NCI-H2107 (cell line): ENCODE measurements at regions not wholly inside any gene's neighbourhood (a gene's known extent, or its start where the extent isn't known, plus 50 kb on each side); places are given as distances from the start of the nearest gene placed in this dataset.
"Not testable (repeated sequence)": the region's sequence is repeated elsewhere in the genome, so short reads cannot be mapped to it uniquely, and the experiment has no call there.

Experiments used
- DNase-seq: peaks from one replicate; lab custom pipeline; 2025; lab: John Stamatoyannopoulos, UW

- no peak for DNase-seq
These were observed 149.1 kb downstream of the NFKBIZ start for GRCh38 chr3:101998256-101998926.

DNA sequence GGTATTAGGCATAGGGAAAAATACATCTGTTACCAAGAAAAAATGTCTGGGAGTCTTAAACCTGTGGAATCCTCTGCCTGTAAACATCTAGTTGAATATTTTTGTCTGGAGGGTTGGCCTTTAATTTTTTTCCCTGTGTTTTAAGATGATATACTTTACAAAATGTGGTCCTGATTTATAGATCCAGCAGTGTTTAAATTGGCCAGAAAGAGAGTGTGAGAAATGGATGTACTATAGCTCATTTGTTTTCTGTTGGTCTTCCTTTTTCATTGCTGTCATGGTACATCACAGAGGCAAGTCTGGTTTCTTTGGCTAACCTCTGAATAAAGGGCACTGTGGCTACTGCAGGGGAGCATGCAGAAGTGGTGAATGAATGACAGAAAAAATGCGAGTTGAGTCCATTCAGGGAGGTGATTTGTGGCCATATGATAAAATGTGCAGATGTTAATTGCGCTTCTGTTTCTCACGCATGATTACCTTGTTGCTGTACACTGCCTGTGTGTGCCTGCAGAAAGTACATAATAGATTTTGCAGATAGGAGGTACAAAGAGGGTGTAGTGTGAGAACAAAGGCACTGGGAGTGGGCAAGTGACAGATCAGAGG lies 150.0 kb downstream of the NFKBIZ start:
- no peak for DNase-seq

DNA sequence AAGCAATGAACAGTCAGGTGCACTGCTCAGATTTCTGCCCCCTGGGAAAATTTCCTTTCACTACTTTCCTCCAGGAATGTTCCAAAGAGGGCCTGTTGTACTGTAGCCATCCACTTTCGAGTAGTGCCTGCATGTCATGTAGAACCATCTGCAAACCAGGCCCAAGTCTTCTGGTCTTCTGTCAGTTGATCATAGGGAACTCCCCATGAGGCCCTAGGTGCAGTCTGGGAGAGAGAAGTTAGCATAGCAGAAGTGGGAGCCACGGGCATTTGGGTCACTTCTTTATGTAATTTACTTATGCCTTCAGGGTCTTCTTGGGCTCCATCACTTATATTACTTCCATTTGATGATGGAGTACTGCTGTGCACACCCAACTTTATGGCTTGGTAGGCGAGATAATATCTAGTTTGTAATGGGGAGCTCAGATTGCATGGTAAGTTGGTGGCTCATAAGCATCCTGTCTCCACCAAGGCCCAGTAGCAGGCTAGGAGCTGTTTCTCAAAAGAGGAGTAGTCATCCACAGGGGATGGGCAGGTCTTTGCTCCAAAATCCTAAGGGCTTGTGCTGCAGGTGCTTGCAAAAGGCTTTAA lies 151.4 kb downstream of the NFKBIZ start:
- DNase-seq: no peak

DNA sequence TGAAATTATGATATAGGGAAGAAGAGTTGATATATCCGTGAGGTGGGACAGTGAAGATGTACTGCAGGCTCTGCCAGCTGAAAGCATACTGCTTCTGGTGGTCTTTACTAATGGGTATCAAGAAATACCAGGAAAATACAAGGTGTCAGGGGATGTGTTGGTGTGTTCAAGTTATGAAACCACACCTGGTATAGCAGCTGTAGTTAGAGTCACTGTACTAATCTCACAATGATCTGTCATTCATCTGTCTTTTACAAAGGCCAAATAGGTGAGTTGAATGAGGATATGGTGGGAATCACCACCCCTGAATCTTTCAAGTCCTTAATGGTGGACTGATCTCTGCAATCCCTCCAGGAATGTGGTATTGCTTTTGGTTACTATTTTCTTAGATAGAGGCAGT lies 152.7 kb downstream of the NFKBIZ start:
- DNase-seq: no peak

DNA sequence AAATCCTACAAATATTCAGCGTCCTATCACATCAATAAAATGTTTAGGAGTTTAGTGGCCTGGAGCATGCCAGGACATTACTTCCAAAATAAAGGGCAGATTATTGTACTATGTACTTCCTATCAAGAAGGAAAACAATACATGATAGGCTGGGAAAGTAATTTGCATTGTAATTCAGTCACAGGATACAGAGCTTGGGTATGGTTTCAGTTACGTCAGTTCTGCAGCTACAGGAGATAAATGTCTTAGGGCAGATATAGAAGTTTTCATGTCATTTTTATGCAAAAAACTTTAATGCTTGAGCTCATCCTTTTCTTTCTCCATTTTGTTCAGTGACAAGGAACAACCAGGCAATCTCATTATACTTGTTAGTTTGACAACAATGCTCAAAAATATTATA lies 155.2 kb downstream of the NFKBIZ start:
- DNase-seq: no peak

DNA sequence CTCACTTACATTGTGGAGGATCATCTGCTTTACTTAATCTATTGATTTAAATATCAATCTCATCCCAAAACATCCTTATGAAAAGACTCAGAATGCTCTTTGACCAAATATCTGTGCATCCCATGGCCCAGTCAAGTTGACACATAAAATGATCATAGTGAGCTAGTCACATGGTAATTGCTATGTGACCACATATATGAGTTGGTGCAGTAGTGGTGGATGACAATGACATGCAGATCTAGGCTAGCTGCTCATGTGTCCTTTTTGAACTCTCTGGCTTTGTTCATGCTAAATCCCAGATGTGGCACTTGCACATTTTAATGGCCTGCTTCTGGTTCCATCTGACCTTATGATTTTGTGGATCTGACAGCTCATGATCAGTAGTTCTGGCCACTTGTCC lies 156.2 kb downstream of the NFKBIZ start:
- no peak for DNase-seq

- peak; percentile 33 for DNase-seq
These were observed 157.6 kb downstream of the NFKBIZ start for GRCh38 chr3:102006812-102007485.

- not testable (repeated sequence) for DNase-seq
These were observed 159.1 kb downstream of the NFKBIZ start for GRCh38 chr3:102008436-102008835.

GRCh38 chr3:102016417-102016816 lies 167.1 kb downstream of the NFKBIZ start:
- DNase-seq: no peak

DNA sequence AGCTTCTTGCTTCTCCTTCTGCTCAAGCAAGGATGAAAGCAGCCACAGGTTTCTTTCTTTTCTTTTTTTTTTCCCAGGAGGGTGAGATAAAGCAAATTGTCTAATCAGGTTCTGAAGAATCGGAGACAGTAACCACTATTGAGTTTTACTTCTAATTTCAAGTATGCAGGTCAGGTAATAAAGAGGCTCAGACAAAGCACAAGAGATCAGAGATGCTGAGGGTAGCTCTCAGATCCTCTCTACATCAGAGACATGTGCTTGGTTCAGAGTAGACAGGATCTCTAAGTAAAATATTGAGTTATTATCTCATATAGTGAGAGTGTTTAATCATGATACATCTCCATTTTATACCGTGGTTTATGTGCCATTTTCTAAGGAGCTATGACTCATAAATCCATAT lies 168.5 kb downstream of the NFKBIZ start:
- DNase-seq: no peak

GRCh38 chr3:102018551-102018950 lies 169.2 kb downstream of the NFKBIZ start:
- no peak for DNase-seq

DNA sequence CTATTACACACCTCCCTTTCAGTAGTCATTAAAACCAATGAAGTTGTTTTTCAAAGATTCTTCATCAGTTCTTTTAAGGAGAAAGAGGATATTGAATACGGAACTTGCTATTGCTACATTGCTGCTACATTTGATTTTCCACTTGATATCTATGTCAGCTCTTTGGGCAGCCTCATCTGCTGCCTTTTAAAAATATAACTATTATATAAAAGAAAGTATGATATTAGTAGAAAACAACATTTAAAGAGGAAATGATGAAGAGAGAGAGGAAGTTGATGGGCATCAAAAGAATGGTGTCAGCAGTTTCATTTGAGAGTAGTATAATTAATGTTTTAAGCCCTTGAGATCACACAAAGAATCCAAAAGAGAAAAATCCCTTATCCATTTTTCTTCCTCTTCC lies 171.4 kb downstream of the NFKBIZ start:
- no peak for DNase-seq

DNA sequence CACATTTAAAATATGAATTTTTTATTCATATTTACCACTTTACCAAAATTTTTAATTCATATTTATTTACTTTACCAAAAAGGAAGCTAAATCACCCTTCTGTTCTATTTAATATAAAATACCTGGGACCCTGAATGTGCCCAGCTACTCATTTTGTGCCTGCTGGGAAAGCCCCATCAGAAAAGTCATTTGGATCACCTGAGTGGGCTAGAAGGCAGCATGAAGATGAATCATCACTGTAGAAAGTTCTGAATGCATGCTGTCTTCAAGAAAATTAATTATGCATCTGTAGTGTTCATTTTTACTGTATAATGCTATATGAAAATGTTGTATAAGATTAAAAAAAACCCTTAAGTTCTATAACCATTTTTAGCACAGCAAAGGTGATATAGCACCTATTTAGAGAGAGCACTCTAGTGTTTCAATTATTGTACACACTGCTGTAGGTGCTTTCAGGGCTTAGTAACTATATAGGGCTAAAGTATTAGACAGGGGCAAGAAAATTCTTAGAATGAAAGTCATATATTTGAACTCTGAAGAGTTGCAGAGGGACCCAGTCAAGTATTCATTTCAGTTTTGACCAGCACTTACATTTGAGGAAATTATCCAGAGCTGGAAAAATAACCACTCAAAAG lies 175.1 kb downstream of the NFKBIZ start:
- no peak for DNase-seq

- no peak for DNase-seq
These were observed 176.4 kb downstream of the NFKBIZ start for GRCh38 chr3:102025606-102026270.

GRCh38 chr3:102026656-102027055 lies 177.3 kb downstream of the NFKBIZ start:
- DNase-seq: no peak

DNA sequence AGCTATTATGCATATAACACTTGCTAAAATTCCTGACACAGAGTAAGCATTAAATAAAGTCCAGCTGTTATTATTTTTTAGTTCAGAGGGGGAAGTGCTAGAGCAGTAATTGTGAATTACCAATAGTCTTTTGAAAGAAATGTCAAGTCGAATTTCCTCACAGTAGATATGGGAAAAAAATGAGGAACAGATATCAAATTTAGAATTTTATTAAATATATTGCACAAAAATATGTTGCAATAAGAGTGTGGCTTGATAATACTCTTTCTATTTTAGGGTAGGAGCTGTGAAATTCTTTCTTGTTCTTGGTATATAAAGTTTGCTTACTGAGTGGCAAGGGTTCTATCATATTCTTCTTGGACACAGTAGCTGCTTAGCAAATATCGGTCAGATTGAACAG lies 181.3 kb downstream of the NFKBIZ start:
- DNase-seq: no peak

- DNase-seq: no peak
These were observed 182.5 kb downstream of the NFKBIZ start for GRCh38 chr3:102031834-102032233.

DNA sequence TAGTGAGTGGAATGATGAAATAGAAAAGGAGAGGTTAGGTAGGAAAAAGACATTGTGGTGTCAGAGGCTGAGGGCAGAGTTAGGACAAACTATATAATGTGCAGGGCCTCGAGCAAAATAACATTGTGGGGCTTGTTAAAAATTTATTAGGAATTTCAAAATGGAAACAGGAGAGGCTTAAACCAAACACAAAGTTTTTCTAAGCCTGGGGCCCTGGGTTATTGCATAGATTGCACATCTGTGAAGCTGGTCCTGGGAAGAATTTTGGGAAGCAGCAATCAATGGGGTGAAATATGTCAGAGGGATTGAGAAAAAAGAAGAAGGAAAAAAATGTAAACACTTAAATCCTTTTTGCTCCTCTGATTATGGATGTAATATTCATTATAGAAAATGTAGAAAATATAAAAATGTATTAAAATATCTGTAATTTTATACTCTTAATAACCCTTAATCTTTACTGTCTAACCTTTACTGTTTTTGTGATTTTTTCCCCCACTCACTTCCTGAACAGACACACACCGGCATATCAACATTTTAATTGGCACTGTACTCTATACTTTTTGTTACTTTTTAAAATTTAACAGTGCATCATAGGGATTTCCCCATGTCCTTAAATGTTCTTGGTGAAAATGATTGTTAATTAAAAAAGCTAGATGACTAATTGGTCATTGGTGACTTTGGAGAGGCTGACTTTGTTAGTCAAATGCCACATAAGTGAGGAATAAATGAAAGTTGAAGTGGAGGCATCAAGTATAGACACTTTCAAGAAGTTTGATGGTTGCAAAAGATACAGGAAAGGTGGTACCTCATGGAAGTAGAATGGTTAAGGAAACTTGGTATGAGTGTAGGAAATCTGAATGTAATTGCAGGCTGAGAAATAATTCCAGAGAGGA lies 183.4 kb downstream of the NFKBIZ start:
- no peak for DNase-seq

DNA sequence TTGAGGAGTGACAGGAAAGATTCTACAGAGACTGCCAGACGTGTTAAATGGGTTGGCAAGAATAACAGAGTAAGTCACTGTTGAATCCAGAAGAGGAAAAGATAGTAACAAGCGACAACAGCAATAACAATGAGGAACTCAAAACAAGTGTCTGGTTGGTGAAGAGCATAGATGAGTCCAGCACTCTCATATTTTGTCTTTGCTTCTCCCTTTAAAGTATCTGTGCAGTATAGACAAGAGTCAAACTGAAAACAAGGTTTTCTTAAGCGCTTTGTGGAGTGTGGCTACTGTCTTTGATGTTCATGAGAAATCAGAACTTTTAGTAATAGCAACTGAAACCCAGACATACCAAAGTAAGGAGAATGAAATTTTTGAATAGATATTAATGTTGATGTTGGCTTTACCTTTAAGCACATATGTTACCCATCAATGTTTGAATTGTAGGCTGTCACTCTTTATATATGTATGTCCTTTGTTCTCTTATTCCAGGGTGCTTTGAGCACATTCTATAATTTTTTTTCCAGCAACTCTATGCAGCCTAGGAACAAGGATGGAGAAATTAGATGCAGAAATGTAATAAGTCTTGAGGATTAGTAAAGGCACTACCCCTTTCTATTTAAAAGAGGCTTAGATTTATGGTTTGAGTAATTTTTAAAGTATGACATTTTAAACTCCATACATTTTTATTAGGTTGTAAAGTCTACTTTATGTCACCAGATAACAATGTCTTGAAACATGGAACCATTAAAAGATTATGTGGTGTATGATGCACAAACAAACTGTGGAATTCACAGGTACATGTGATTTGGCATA lies 185.5 kb downstream of the NFKBIZ start:
- DNase-seq: no peak

GRCh38 chr3:102036017-102036416 lies 186.7 kb downstream of the NFKBIZ start:
- no peak for DNase-seq
